LNCaP clone FGC (cell line): ENCODE measurements at regions not wholly inside any gene's neighbourhood (a gene's known extent, or its start where the extent isn't known, plus 50 kb on each side); places are given as distances from the start of the nearest gene placed in this dataset.

Source experiments
- DNase-seq: peaks from one replicate; pipeline ENCODE4 v3.0.0-alpha.2; 2011; ENCODE audit warnings: low read depth
- H3K4me3 ChIP-seq: 2 replicates; pipeline ENCODE4 v1.5.1; 2011; ENCODE audit warnings: mild to moderate bottlenecking, low read depth, low read length, control low read depth
- TF ChIP-seq, protein P1 (sequence below): IDR thresholded peaks from 2 replicates; pipeline ENCODE4 v1.5.1; 2012; ENCODE audit warnings: mild to moderate bottlenecking; ENCODE audit not compliant: control insufficient read depth, insufficient read depth; ENCODE audit errors: extremely low read depth

DNA sequence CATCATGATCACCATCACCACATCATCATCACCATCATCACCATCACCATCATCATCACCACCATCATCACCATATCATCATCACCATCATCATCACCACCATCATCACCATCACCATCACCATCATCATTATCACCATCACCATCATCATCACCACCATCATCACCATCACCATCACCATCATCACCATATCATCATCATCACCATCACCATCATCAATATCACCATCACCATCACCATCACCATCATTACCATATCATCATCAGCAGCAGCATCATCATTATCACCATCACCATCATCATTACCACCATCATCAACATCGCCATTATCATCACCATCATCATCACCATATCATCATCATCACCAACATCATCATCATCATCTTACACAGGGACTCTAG lies 351.1 kb downstream of the MIAT start:
- TF ChIP-seq, protein P1, sequence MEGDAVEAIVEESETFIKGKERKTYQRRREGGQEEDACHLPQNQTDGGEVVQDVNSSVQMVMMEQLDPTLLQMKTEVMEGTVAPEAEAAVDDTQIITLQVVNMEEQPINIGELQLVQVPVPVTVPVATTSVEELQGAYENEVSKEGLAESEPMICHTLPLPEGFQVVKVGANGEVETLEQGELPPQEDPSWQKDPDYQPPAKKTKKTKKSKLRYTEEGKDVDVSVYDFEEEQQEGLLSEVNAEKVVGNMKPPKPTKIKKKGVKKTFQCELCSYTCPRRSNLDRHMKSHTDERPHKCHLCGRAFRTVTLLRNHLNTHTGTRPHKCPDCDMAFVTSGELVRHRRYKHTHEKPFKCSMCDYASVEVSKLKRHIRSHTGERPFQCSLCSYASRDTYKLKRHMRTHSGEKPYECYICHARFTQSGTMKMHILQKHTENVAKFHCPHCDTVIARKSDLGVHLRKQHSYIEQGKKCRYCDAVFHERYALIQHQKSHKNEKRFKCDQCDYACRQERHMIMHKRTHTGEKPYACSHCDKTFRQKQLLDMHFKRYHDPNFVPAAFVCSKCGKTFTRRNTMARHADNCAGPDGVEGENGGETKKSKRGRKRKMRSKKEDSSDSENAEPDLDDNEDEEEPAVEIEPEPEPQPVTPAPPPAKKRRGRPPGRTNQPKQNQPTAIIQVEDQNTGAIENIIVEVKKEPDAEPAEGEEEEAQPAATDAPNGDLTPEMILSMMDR: no peak
- no peak overlapping the region for H3K4me3 ChIP-seq
- no peak for DNase-seq

DNA sequence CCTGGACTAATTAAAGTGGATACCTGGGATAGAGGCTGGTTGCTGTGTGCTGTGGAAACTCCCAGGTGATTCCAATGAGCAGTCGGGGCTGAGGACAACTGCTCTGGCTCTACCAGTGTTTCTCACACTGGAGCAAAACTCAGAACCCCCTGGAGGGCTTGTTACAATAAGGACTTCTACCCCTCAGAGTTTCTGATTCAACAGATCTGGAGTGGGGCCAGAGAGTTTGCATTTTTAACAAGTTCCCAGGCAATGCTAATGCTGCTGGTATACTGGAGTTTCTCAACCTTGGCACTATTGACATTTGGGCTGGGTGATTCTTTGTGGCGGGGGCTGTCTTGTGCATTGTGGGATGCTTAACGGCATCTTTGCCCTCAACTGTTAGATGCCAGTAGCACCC lies 353.7 kb downstream of the MIAT start:
- TF ChIP-seq, protein P1: no peak
- DNase-seq: no peak
- H3K4me3 ChIP-seq: no peak overlapping the region

DNA sequence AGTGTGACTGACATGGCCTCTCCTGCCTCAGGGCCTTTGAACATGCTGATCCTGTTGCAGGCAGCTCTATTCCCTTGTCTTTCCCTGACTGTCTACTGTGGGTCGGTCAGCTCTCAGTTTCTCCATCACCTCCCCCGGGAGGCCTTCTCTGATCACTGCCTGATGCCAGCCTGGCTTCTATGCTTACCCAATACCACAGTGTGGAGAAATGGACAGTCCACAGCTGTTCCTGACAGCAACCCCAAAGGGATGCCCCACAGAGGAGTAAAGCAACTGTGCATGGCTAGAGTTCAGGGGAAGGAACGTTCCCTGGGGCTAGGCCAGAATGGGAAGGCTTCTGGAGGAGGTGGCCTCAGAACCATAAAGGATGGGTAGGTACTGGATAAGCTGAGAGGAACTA lies 354.3 kb downstream of the MIAT start:
- H3K4me3 ChIP-seq: no peak overlapping the region
- TF ChIP-seq, protein P1: no peak
- DNase-seq: no peak

DNA sequence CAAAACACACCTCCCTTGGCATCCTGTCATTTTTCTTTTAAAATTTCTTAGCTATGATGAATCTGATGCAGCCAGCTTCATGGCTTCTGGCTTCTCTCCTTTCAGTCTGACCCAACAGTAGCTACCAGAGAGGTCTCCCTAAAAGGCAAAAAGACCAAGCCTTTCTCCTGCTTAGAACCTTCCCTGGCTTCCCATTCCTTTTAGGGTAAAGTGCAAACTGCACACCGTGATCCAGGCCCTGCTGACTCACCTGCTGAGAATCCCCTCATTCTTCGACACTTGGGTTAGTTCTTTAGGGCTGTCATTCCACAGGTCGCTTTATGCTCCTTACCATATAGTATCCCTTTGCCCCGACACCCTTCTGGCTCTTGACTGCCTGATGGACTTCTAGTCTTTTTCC lies 362.4 kb downstream of the MIAT start:
- TF ChIP-seq, protein P1: no peak

DNA sequence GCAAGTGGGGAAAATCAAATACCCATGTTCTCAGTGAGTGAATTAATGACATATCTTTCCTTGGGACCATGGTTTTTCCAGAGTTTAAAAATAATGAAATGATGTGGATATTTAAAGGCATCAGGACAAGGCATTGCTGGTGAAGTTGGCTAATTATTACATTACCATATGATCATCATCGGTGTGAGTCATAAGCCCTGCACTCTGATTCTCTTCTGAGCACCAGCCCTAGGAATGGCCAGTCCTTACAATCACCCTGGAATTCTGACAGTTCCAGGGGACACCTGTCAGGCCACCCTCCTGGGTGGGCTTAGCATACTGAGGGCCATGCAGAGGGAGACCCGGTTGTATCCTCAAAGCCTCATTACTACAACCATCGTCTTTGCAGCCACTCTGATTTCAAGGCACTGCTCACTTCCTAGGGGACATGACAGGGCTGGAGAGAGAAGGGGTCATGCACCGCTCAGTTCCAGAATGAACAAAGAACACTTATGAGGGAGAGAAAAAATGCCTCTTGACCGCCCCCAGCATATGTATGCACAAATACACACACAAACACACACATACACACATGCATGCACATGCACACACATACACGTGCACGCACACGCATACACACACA lies 365.0 kb downstream of the MIAT start:
- TF ChIP-seq, protein P1: no peak
- DNase-seq: no peak
- no peak overlapping the region for H3K4me3 ChIP-seq

More for the DNA sequence above, 362.4 kb downstream of the MIAT start:
- DNase-seq: no peak
- H3K4me3 ChIP-seq: no peak overlapping the region

DNA sequence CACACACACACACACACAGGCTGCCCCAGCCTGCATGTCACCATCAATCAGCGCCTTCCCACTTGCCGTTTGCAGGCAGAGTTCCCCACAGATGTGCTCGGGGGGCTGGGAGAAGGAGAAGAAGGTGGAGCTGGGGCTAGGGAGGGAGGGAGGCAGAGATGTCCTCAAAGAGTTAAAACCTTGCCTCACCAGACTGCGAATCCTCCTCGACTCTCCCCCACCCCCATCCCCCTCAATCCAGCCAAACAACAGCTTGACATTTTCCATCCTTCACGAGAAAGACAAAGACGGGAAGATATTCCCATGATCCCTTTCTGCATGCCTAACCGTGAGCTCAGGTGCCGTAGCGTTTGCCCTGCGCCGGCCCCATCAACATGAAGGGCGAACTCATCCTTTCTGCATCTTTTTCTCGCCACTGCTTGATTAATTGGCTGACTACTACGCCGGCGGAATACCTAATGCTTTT lies 365.5 kb downstream of the MIAT start:
- DNase-seq: no peak
- no peak overlapping the region for H3K4me3 ChIP-seq
- TF ChIP-seq, protein P1: no peak

DNA sequence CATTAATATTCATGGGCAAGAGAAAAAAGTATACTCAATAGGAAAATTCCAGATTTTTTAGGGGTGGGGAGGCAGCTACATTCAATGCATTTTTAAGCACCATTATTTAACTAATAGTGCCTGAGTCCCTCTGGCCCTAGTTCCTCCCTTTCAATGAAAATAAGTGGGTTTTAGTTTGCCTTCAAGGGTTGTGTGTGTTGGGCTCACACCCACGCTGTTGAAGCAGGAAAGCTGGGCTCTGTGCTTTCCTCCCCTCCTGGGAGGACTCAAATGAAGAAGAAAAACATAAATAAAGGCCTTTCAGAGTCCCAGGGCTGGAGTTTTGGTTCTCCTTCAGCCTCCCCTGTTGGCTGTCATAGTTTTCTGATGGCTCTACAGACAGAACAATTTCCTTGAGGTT lies 366.2 kb downstream of the MIAT start:
- no peak for DNase-seq
- no peak overlapping the region for H3K4me3 ChIP-seq
- TF ChIP-seq, protein P1: no peak
